K562 (cell line): ENCODE measurements at regions not wholly inside any gene's neighbourhood (a gene's known extent, or its start where the extent isn't known, plus 50 kb on each side); places are given as distances from the start of the nearest gene placed in this dataset.

Experiments
- ATAC-seq: fragments of 200-7000 bp; cut with Tn5 transposase; 3 replicates; pipeline ENCODE4 v1.9.1; 2020; ENCODE audit warnings: moderate library complexity
- BruUV-seq: library from RNA; stranded (reverse); fragments of 400-500 nt; replicated peaks from 2 replicates; lab custom pipeline; 2021; lab: Mats Ljungman, UMichigan
- CTCF ChIA-PET: fragments of 300-600 bp; formaldehyde crosslinking; extraction: SDS; loops from one replicate; lab custom pipeline; 2021; ENCODE audit warnings: low intra/inter-chr PET ratio; lab: Yijun Ruan, JAX
- POLR2A ChIA-PET: fragments of 300-600, 350-650 bp; sonication (Branson Sonifier 250); formaldehyde crosslinking; extraction: SDS; loops from one replicate; lab custom pipeline; 2021; ENCODE audit warnings: antibody characterized with exemption, inconsistent platforms; lab: Yijun Ruan, JAX
- DNase-seq, 4 experiments: peaks; one replicate each; pipeline versions ENCODE4 v3.0.0 to v3.0.0-alpha.2; 2011 to 2018; ENCODE audit warnings: low spot score in 3 of 4, mixed read lengths in 3 of 4; ENCODE audit errors: extremely low read depth in 1 of 4
- FAIRE-seq: peaks from 2 replicates; lab custom pipeline; 2011; peaks lifted over from hg19 to GRCh38; lab: Jason Lieb, UNC
- H2AFZ ChIP-seq: 2 replicates; pipeline ENCODE4 v1.6.0; 2011; ENCODE audit warnings: low read depth, low read length, control low read depth, inconsistent platforms
- H3K27ac ChIP-seq: fragments of 200-600 bp; 3 replicates; pipeline ENCODE4 v1.8.0; 2011; ENCODE audit warnings: low read depth, mild to moderate bottlenecking, control low read depth, inconsistent platforms, low read length, moderate library complexity, mixed read lengths; ENCODE audit errors: extremely low read depth
- H3K27me3 ChIP-seq, 2 experiments: fragments of 300-600 bp in 1 of 2; 2 replicates in 1 of 2; 3 replicates in 1 of 2; pipeline versions ENCODE4 v1.6.0 to v1.8.0; 2011; ENCODE audit warnings: inconsistent platforms in 2 of 2, low read length in 2 of 2, mild to moderate bottlenecking in 1 of 2, mixed read lengths in 1 of 2, moderate library complexity in 1 of 2; ENCODE audit not compliant: control insufficient read depth in 2 of 2, insufficient read depth in 2 of 2
- H3K36me3 ChIP-seq: fragments of 300-600 bp; 3 replicates; pipeline ENCODE4 v1.8.0; 2011; ENCODE audit warnings: mild to moderate bottlenecking, low read length, inconsistent platforms; ENCODE audit not compliant: control insufficient read depth, insufficient read depth
- H3K4me1 ChIP-seq, 2 experiments: fragments of 200-600 bp in 1 of 2; replicated peaks in 1 of 2; 2 replicates in 1 of 2; 3 replicates in 1 of 2; pipeline versions ENCODE4 v1.5.1 to v1.8.0; 2011; ENCODE audit warnings: inconsistent platforms in 2 of 2, low read length in 2 of 2, mild to moderate bottlenecking in 1 of 2, mixed read lengths in 1 of 2, moderate library complexity in 1 of 2; ENCODE audit not compliant: control insufficient read depth in 2 of 2, insufficient read depth in 2 of 2
- H3K4me2 ChIP-seq: 2 replicates; pipeline ENCODE4 v1.6.1; 2011; ENCODE audit warnings: low read length, control low read depth, inconsistent platforms, mixed read lengths; ENCODE audit not compliant: insufficient read depth
- H3K4me3 ChIP-seq: fragments of 200-600 bp; sonication (generic), shearing (Covaris generic); 2 replicates; pipeline ENCODE4 v1.5.1; 2016; ENCODE audit warnings: control low read depth, inconsistent platforms
- H3K79me2 ChIP-seq: fragments of 200-600 bp; 3 replicates; pipeline ENCODE4 v1.8.0; 2011; ENCODE audit warnings: low read length, inconsistent platforms; ENCODE audit not compliant: control insufficient read depth, insufficient read depth
- H3K9ac ChIP-seq, 2 experiments: 2 replicates each; pipeline versions ENCODE4 v1.6.0 to v1.6.1; 2011; ENCODE audit warnings: low read depth in 2 of 2, low read length in 2 of 2, control low read depth in 1 of 2, inconsistent platforms in 1 of 2, mild to moderate bottlenecking in 1 of 2, mixed read lengths in 1 of 2; ENCODE audit not compliant: insufficient read depth in 1 of 2
- H3K9me1 ChIP-seq: one replicate; pipeline ENCODE4 v1.6.0; 2011; ENCODE audit warnings: inconsistent platforms, mild to moderate bottlenecking, low read length, moderate library complexity; ENCODE audit not compliant: control insufficient read depth, insufficient read depth
- H3K9me3 ChIP-seq: replicated peaks from 2 replicates; pipeline ENCODE4 v1.5.1; 2011; ENCODE audit warnings: low read depth, low read length, inconsistent platforms; ENCODE audit not compliant: control insufficient read depth, insufficient read depth
- H4K20me1 ChIP-seq: replicated peaks from 2 replicates; pipeline ENCODE4 v1.6.1; 2011; ENCODE audit warnings: low read length, inconsistent platforms, mixed read lengths; ENCODE audit not compliant: control insufficient read depth, insufficient read depth
- CBFA2T3 ChIP-seq: fragments of 450-650 bp; IDR thresholded peaks from 2 replicates; pipeline ENCODE4 v1.6.1; 2017
- COPS2 ChIP-seq: fragments of 450-650 bp; conservative IDR thresholded peaks from 2 replicates; pipeline ENCODE4 v1.6.1; 2016; ENCODE audit warnings: mild to moderate bottlenecking, moderate library complexity
- CREB3L1 ChIP-seq: fragments of 450-650 bp; IDR thresholded peaks from 2 replicates; pipeline ENCODE4 v1.6.1; 2014; ENCODE audit warnings: low read depth, mild to moderate bottlenecking, moderate library complexity, borderline replicate concordance
- FOXJ3 ChIP-seq: sonication (generic); formaldehyde crosslinking; IDR thresholded peaks from 2 replicates; pipeline ENCODE4 v1.4.0; 2020; ENCODE audit warnings: mild to moderate bottlenecking, missing genetic modification reagents
- KHSRP ChIP-seq: fragments of 450-650 bp; IDR thresholded peaks from 2 replicates; pipeline ENCODE4 v1.6.1; 2017
- PATZ1 ChIP-seq: fragments of 250-450 bp; sonication (Bioruptor Pico); IDR thresholded peaks from 2 replicates; pipeline ENCODE4 v1.5.0; 2020; ENCODE audit warnings: mild to moderate bottlenecking, borderline replicate concordance
- ZNF583 ChIP-seq: fragments of 250-450 bp; sonication (Bioruptor Pico); IDR thresholded peaks from 2 replicates; pipeline ENCODE4 v1.4.0; 2020
- WGBS: fragments of 100-300 bp; shearing (Covaris generic); methylation state at CpG from one replicate; pipeline ENCODE4 v1.1.6; 2016; ENCODE audit warnings: low coverage, mixed read lengths; ENCODE audit not compliant: insufficient coverage; ENCODE audit errors: missing lambda C conversion rate; 5-methylcytosine and 5-hydroxymethylcytosine counted together
- in situ Hi-C: fragments of 300-500 bp; cut with MboI; formaldehyde crosslinking; loops from 4 replicates; pipeline ENCODE4 v1.15.0; 2018; ENCODE audit warnings: inconsistent platforms, mixed read lengths
- intact Hi-C: fragments of 100-400 bp; cut with micrococcal nuclease; formaldehyde crosslinking; loops from 2 replicates; pipeline ENCODE4 v1.14.2; 2022

DNA sequence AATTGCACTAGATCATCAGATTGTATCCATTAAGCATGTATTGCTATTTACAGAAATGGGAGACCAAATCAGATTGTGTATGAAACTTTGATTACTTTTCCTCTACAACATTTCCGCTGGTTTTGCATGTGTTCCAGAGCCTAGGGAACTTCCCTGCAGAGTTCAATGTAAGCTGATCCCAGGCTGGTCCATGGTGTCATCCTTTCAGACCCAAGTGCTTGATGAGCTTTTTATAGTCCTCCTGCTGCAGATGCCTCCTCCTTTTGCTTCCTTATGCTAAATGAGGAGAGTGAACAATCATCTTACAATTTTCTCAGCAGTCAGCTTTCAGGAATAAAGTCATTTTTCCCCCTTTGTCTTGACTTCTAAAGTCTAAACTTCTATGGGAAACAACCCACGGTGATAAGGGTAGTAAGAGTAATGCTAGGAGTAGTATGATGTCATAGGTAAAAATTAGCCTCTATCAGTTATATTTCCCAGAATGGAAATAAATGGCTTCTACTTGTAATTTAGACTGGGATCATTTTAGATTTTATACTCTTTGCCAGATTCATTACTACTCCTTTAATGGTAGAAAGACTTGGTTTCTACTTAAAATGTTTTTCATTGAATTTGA lies 55.1 kb upstream of the SLC4A4 start:
- Histone ChIP-seq H3K79me2 (no peaks in the 10 kb centered on the region), H3K9me3 (no peaks in the 10 kb centered on the region), H3K4me1 (no peaks in the 10 kb centered on the region), H2AFZ (no peak overlapping the region), H4K20me1 (no peaks in the 10 kb centered on the region), H3K9ac (no peak overlapping the region), H3K4me2 (no peak overlapping the region), H3K4me3 (no peak overlapping the region), H3K27me3 (no peaks in the 10 kb centered on the region), H3K9me1 (no peaks in the 10 kb centered on the region), H3K27ac (no peak overlapping the region), H3K36me3 (no peaks in the 10 kb centered on the region)
- in situ Hi-C loops (no loop called here), intact Hi-C loops (no loop called here)
- TF ChIP-seq ZNF583 (CRISPR knock-in tag) (no peak), FOXJ3 (CRISPR knock-in tag) (no peak), CBFA2T3 (no peak), COPS2 (no peak), PATZ1 (CRISPR knock-in tag) (no peak), KHSRP (no peak), CREB3L1 (no peak)
- ATAC-seq = no peak
- ChIA-PET POLR2A (interaction anchor here (0.5 kb wide), 1 partner anchor 570 kb away, joined by 3 read pairs; no protein-coding TSS in a partner anchor), CTCF (no interaction called here)
- no TSS peak for BruUV-seq
- 0% methylated on average over 2 of the region's 2 CpGs for WGBS
- no peak for DNase-seq
- FAIRE-seq = no peak
